NCI-H146 treated with DMSO at 0.1 percent for 48 hours (cell line): ENCODE measurements at regions not wholly inside any gene's neighbourhood (a gene's known extent, or its start where the extent isn't known, plus 50 kb on each side); places are given as distances from the start of the nearest gene placed in this dataset.
"Not testable (repeated sequence)": the region's sequence is repeated elsewhere in the genome, so short reads cannot be mapped to it uniquely, and the experiment has no call there.

ENCODE experiments used
- DNase-seq: peaks from one replicate; lab custom pipeline; 2025; ENCODE audit not compliant: unreplicated experiment; lab: John Stamatoyannopoulos, UW

- no peak for DNase-seq
These were observed 325.0 kb downstream of the OXSM start for GRCh38 chr3:26114851-26115250.

- no peak for DNase-seq
These were observed 328.3 kb downstream of the OXSM start for GRCh38 chr3:26118165-26118564.

- DNase-seq = no peak
These were observed 343.1 kb downstream of the OXSM start for GRCh38 chr3:26132942-26133341.

GRCh38 chr3:26141296-26141695, 351.4 kb downstream of the OXSM start:
- DNase-seq = no peak

- no peak for DNase-seq
These were observed 355.9 kb downstream of the OXSM start for GRCh38 chr3:26145769-26146168.

- DNase-seq = not testable (repeated sequence)
These were observed 367.5 kb downstream of the OXSM start for GRCh38 chr3:26157428-26157827.

GRCh38 chr3:26171006-26171405, 381.1 kb downstream of the OXSM start:
- no peak for DNase-seq

GRCh38 chr3:26191556-26191955, 401.7 kb downstream of the OXSM start:
- DNase-seq = no peak

- DNase-seq = no peak
These were observed 403.7 kb downstream of the OXSM start for GRCh38 chr3:26193558-26193957.

GRCh38 chr3:26196781-26197180, 406.9 kb downstream of the OXSM start:
- no peak for DNase-seq

GRCh38 chr3:26198609-26199008, 408.7 kb downstream of the OXSM start:
- DNase-seq = no peak

GRCh38 chr3:26202169-26202568, 412.3 kb downstream of the OXSM start:
- DNase-seq = no peak

- DNase-seq = no peak
These were observed 415.6 kb downstream of the OXSM start for GRCh38 chr3:26205475-26205874.

GRCh38 chr3:26208201-26208600, 414.4 kb upstream of the LRRC3B start:
- no peak for DNase-seq

GRCh38 chr3:26229801-26230200, 392.8 kb upstream of the LRRC3B start:
- no peak for DNase-seq

- DNase-seq = no peak
These were observed 389.2 kb upstream of the LRRC3B start for GRCh38 chr3:26233374-26233773.

GRCh38 chr3:26236531-26236930, 386.0 kb upstream of the LRRC3B start:
- DNase-seq = no peak

GRCh38 chr3:26237036-26237682, 385.4 kb upstream of the LRRC3B start:
- DNase-seq = no peak

- not testable (repeated sequence) for DNase-seq
These were observed 378.0 kb upstream of the LRRC3B start for GRCh38 chr3:26244586-26244985.

- DNase-seq = no peak
These were observed 377.3 kb upstream of the LRRC3B start for GRCh38 chr3:26245236-26245635.

- no peak for DNase-seq
These were observed 375.7 kb upstream of the LRRC3B start for GRCh38 chr3:26246901-26247300.

- no peak for DNase-seq
These were observed 374.9 kb upstream of the LRRC3B start for GRCh38 chr3:26247712-26248111.

- DNase-seq = no peak
These were observed 370.6 kb upstream of the LRRC3B start for GRCh38 chr3:26252001-26252400.
